ENCODE measurements at regions not wholly inside any gene's neighbourhood (a gene's known extent, or its start where the extent isn't known, plus 50 kb on each side); places are given as distances from the start of the nearest gene placed in this dataset.

GRCh38 chr3:41041899-41042298 is 157.4 kb upstream of the CTNNB1 start:
- DNase-seq (ENCODE audit: low read depth): no peak

GRCh38 chr3:41044523-41044922 is 154.8 kb upstream of the CTNNB1 start:
- no peak for DNase-seq (ENCODE audit: low read depth)

DNA sequence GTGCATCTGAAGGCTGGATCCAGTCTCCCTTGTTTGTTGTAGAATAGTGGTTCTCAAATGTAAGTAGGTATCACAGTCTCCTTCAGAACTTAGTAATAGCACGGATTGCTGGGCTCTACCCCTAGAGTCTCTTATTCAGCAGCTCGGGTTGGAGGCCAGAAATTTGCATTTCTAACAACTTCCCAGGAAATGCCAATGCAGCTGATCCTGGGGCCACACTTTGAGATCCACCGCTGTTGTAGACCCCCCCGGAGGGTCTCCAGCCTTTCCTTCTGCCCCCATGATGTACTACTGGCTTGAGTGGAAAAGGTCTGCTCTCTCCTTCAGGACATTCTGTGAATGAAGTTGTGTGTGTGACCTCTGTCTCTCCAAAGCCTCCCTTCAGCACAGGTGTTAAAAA is 153.8 kb upstream of the CTNNB1 start:
- no peak for DNase-seq (ENCODE audit: low read depth)

DNA sequence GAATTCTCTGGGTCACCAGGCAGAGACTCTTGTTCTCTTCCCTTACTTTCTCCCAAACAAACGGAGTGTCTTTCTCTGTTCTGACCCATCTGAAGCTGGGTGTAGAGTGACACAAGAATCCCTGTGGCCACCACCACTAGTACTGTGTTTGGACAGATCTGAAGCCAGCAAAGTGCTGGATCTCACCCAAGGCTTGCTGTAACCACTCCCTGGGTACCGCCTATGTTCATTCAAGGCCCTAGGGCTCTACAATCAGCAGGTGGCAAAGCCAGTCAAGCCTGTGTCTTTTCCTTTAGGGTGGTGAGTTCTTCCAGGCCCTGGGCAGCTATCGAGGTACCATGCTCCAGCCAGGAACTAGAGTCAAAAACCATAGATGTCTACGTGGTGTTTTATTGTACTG is 149.2 kb upstream of the CTNNB1 start:
- no peak for DNase-seq (ENCODE audit: low read depth)

DNA sequence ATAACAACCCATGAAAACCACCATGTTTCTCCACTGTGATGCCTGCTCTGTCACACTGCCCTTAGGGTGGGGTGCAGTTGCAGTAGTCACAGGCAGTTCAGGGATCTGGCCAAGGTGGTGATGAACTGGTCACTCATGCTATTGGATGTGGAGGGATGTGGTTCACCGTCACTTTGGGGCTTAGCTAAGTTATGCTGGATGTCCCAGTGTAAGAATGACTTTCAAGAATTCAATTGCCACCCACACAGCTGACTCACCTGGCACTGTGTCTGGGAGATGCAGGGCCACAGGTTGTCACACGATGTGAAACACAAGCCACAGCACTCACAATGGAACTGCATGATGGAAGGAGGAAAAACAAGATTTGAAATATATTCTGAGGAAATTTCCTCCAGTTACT is 146.1 kb upstream of the CTNNB1 start:
- no peak for DNase-seq (ENCODE audit: low read depth)

DNA sequence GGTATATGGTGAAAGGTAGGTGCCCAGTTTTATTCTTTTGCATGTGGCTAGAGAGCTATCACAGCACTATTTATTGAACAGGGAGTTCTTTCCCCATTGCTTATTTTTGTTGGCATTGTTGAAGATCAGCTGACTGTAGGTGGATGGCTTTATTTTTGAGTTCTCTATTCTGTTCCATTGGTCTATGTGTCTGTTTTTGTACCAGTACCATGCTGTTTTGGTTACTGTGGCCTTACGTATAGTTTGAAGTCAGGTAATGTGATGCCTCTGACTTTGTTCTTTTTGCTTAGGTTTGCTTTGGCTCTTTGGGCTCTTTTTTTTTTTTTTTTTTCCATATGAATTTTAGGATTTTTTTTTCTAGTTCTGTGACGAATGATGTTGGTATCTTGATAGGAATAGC is 139.2 kb upstream of the CTNNB1 start:
- DNase-seq (ENCODE audit: low read depth): no peak

DNA sequence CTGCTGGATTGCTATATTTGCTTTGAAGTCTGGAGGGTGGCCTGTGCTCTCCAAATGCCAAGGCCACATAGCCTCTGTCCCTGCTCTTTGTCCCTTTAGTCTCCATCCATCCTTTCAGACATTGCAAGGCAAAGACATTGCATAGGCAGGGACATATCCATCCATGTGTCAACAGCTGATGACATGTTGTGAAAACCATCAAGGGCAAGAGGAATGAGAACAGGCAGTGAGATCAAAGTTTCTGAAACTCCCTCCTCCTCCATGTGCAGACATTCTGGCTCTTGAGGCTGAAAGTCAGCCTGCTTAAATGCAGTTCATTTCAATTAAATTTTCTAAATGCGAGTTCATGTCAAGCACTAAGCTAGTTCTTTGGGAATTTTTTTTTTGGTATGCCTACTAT is 135.2 kb upstream of the CTNNB1 start:
- no peak for DNase-seq (ENCODE audit: low read depth)

GRCh38 chr3:41064526-41064925 is 134.8 kb upstream of the CTNNB1 start:
- no peak for DNase-seq (ENCODE audit: low read depth)

DNA sequence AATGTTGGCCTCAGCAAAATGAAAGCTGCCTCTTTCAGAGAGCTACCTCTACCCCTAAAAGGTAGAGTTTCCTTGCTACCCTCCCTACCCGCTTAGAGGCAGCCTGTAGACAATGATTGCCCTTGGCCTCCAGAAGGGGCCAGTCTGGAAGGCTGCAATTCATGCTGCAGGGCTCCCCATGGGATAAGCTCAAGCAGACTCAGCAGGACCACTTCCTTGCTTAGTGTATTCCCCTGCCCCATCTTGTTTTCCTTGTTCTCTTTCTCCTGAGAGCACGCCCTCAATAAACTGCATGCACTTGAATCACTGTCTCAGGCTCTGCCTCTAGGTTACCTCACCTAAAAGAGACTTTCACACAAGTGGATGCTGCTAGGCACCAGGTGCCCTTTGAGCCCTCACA is 134.0 kb upstream of the CTNNB1 start:
- no peak for DNase-seq (ENCODE audit: low read depth)

DNA sequence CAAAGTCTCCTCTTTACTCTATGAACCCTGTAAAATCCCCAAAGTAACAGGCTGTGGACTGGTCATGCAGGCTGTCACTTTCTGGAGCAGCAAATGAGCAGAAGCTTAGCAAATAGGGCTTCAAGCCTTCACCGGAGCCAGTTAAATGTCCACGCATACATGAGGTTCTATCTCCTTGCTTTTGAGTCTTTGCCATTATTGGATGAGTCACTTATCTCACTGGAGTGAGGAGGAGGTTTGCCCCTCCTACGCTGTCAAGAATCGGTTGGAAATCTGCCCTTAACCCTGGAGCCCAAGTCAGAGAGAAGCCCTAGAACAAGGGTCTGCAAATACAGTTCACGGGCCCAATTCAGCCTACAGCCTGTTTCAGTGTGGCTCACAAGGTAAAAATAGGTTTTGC is 126.1 kb upstream of the CTNNB1 start:
- no peak for DNase-seq (ENCODE audit: low read depth)

- no peak for DNase-seq (ENCODE audit: low read depth)
Observed at GRCh38 chr3:41075975-41076374, 123.3 kb upstream of the CTNNB1 start.

GRCh38 chr3:41076399-41076798 is 122.9 kb upstream of the CTNNB1 start:
- DNase-seq (ENCODE audit: low read depth): no peak

GRCh38 chr3:41080141-41080540 is 119.2 kb upstream of the CTNNB1 start:
- DNase-seq (ENCODE audit: low read depth): no peak

DNA sequence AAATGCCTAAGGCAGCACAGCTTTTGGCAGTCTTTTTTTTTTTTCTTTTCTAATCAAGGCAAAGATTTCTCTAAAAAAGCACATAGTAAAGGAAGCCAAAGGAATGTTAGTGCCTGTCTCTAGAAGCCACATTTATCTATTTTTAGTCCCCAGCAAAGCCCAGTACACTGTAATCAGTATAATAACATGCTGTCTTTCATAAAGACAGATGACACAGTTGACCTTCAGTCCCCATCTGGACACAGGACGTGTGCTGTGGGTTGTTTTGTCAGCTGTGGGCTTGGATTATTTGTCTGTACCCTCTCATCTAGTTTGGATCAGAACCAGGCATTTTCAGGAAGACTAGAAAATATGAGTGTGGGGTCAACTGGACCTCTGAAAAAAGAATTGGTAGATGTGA is 110.4 kb upstream of the CTNNB1 start:
- no peak for DNase-seq (ENCODE audit: low read depth)

DNA sequence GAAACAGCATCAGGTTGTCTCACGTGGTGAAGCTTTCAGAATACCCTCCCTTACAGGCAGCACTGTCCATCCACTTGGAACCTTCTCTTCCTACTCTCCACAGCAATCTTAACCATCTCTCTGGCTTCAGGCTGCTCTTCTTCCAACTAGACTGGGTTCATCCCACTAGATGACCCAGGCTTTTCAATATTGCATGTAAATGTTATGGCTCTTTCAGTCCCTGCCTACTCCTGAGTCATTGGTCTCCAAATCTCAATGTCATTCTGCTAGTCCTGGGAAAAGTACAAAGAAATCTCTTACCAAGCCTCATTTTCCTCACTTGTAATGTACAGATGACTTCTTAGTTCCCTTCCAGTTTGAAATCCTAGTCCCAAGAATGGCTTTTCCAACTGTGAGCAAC is 109.7 kb upstream of the CTNNB1 start:
- no peak for DNase-seq (ENCODE audit: low read depth)

GRCh38 chr3:41092844-41093243 is 106.5 kb upstream of the CTNNB1 start:
- DNase-seq (ENCODE audit: low read depth): no peak

- no peak for DNase-seq (ENCODE audit: low read depth)
Observed at GRCh38 chr3:41093476-41093875, 105.8 kb upstream of the CTNNB1 start.

GRCh38 chr3:41094351-41094750 is 105.0 kb upstream of the CTNNB1 start:
- DNase-seq (ENCODE audit: low read depth): no peak

DNA sequence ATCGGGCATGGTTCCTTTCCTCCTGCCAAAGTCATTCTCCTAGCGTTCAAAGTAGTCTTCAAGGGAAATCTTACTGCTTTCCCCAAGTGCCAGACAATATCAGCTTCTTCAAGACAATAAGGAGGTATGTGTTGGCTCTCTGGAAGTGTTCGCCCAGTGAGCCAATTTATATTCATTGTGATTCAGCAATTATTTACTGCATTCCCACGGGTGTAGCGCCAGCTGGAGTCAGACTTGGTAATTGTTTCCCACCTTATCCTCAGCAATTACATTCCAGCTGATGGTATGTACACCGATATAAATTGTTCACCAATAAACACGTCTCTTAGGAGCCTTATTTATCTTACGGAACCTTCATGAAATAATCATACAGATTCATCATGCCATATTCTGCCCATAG is 103.6 kb upstream of the CTNNB1 start:
- no peak for DNase-seq (ENCODE audit: low read depth)

- no peak for DNase-seq (ENCODE audit: low read depth)
Observed at GRCh38 chr3:41097896-41098496, 101.3 kb upstream of the CTNNB1 start.

- DNase-seq (ENCODE audit: low read depth): no peak
Observed at GRCh38 chr3:41101231-41101630, 98.1 kb upstream of the CTNNB1 start.

GRCh38 chr3:41102053-41102556 is 97.2 kb upstream of the CTNNB1 start:
- no peak for DNase-seq (ENCODE audit: low read depth)

DNA sequence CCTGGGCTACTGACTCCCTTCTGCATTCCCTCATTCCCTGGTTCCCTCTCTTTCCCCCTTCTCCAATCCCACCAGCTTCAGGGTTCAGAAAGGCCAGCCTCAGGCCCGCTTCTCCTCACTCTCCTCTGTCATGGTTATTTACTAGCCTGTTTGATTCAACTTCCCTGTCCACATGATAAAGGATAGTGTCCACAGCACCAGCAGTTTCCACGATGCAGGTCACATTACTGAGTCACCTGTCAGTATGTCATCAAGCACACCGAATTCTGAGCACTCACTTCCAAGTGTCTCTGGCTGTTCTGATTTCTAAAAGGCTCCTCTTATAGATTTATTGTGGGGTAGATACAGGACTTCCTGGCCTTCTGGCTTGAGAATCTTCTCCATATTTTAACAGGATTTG is 96.6 kb upstream of the CTNNB1 start:
- DNase-seq (ENCODE audit: low read depth): no peak

DNA sequence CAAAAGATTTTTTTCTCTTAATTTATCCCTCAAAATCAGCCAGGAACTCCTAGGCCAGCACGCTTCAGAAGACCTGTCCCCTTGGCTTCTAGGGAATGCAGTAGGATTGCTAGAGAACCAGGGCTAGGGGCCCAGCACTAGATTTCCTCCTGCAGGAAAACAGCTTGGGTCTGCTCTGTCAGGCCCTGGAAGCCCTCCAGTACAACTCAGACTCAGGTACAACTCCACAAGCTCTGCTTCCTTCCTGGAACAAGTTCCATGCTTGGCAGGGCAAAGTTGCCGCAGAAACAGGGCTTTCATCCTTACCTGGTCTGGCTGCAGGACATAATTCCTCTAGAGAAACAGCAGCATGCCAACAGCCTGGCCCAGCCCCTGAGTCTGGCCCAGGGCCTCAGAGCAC is 96.1 kb upstream of the CTNNB1 start:
- no peak for DNase-seq (ENCODE audit: low read depth)

- DNase-seq (ENCODE audit: low read depth): no peak
Observed at GRCh38 chr3:41104147-41104546, 95.2 kb upstream of the CTNNB1 start.
